Peyer's patch (tissue), 4 donors: ENCODE measurements at regions not wholly inside any gene's neighbourhood (a gene's known extent, or its start where the extent isn't known, plus 50 kb on each side); places are given as distances from the start of the nearest gene placed in this dataset.
"Not testable (repeated sequence)": the region's sequence is repeated elsewhere in the genome, so short reads cannot be mapped to it uniquely, and the experiment has no call there.

ENCODE experiments used
- DNase-seq, 3 donors: peaks; one replicate each; pipeline ENCODE4 v3.0.0-alpha.2; 2017 to 2019
- H3K27ac ChIP-seq, 4 donors: fragments of 200-600 bp; sonication (generic); one replicate each; pipeline ENCODE4 v1.5.1; 2016 to 2019
- H3K27me3 ChIP-seq, 2 donors: fragments of 200-600 bp; sonication (generic); one replicate each; pipeline ENCODE4 v1.5.1; 2019
- H3K36me3 ChIP-seq, 3 donors: fragments of 200-600 bp; sonication (generic); one replicate each; pipeline ENCODE4 v1.5.1; 2016 to 2019
- H3K4me1 ChIP-seq, 4 donors: fragments of 200-600 bp; sonication (generic); one replicate each; pipeline ENCODE4 v1.5.1; 2016 to 2019
- H3K4me3 ChIP-seq, 4 donors: fragments of 200-600 bp; sonication (generic); 1 replicate in 3 of 4; 2 replicates in 1 of 4; pipeline ENCODE4 v1.5.1; 2016 to 2019; ENCODE audit warnings: mild to moderate bottlenecking in 1 of 4
- H3K9me3 ChIP-seq, 4 donors: fragments of 200-600 bp; sonication (generic); one replicate each; pipeline ENCODE4 v1.5.1; 2016 to 2019; ENCODE audit warnings: mild to moderate bottlenecking in 1 of 4
- POLR2A ChIP-seq, 2 donors: fragments of 450-650 bp; IDR thresholded peaks; one replicate each; pipeline ENCODE4 v1.5.1; 2017; ENCODE audit warnings: antibody characterized with exemption in 2 of 2, mild to moderate bottlenecking in 2 of 2, moderate library complexity in 2 of 2
- TF ChIP-seq, protein P1 (sequence below), 6 experiments: fragments of 450-650 bp in 4 of 6; fragments of 200-600 bp in 2 of 6; sonication (generic) in 1 of 6; IDR thresholded peaks; one replicate each; pipeline ENCODE4 v1.5.1; 2017 to 2019; ENCODE audit warnings: antibody characterized with exemption in 6 of 6, mild to moderate bottlenecking in 3 of 6, moderate library complexity in 1 of 6

DNA sequence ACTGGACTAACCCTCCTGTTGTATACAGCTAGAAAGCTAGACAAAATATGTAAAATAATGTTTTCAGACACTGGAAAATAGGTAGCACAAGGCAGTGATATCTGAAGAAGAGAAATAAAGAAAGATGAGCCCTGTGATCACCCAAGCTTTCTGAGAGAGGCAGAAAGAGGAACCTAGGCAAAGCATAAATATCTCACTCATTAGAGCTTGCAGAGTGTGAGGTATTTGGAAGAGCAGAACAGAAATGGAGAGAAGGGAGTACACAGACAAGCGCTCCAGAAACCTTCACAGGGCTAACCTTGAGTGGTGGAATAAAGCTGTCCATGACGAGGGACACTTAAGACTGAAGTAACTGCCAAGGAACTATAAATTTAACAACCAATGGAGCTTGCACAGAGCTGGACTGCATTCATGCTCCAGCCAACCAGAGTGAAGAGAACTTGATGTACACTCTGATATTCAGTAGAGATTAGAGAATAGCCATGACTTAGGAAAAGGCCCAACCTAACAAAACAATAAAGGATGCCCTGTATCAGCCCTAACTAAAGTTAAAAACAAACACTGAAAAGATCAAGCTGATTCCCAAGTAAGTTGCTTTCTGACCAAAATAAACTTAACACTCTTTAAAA is 280.9 kb upstream of the STXBP5 start:
- H3K27ac ChIP-seq, result no peak overlapping the region
- H3K4me1 ChIP-seq, result no peaks in the 10 kb centered on the region
- no peak for TF ChIP-seq POLR2A (IDR thresholded peaks at IDR 0.05)
- TF ChIP-seq, protein P1, sequence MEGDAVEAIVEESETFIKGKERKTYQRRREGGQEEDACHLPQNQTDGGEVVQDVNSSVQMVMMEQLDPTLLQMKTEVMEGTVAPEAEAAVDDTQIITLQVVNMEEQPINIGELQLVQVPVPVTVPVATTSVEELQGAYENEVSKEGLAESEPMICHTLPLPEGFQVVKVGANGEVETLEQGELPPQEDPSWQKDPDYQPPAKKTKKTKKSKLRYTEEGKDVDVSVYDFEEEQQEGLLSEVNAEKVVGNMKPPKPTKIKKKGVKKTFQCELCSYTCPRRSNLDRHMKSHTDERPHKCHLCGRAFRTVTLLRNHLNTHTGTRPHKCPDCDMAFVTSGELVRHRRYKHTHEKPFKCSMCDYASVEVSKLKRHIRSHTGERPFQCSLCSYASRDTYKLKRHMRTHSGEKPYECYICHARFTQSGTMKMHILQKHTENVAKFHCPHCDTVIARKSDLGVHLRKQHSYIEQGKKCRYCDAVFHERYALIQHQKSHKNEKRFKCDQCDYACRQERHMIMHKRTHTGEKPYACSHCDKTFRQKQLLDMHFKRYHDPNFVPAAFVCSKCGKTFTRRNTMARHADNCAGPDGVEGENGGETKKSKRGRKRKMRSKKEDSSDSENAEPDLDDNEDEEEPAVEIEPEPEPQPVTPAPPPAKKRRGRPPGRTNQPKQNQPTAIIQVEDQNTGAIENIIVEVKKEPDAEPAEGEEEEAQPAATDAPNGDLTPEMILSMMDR (IDR thresholded peaks at IDR 0.05), result no peak
- no peaks in the 10 kb centered on the region for H3K9me3 ChIP-seq
- H3K27me3 ChIP-seq, result no peaks in the 10 kb centered on the region
- no peak overlapping the region for H3K4me3 ChIP-seq
- no peaks in the 10 kb centered on the region for H3K36me3 ChIP-seq
- no peak for DNase-seq

DNA sequence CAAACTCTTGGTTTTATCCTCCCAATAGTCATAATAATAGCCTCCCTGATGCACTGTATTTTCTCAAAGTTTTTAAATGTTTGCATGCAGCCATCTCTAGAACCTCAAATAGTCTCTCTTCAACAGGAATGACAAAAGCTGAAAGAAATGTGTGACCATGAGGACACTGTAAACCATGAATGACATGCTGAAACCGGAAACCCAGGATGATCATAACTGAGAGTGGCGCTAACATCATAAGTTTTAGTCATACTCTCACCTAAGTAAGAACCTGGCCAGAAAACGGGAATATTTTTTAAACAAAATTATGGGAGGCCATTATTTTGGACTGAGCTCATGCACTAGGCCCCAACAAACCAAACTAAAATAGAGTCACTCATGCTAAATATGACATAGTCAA is 278.4 kb upstream of the STXBP5 start:
- Histone ChIP-seq H3K27ac (no peak overlapping the region), H3K9me3 (no peaks in the 10 kb centered on the region), H3K4me1 (no peaks in the 10 kb centered on the region), H3K4me3 (no peak overlapping the region), H3K27me3 (no peaks in the 10 kb centered on the region), H3K36me3 (no peaks in the 10 kb centered on the region)
- DNase-seq, result no peak
- TF ChIP-seq POLR2A (IDR thresholded peaks at IDR 0.05), result no peak
- TF ChIP-seq, protein P1 (IDR thresholded peaks at IDR 0.05), result no peak

DNA sequence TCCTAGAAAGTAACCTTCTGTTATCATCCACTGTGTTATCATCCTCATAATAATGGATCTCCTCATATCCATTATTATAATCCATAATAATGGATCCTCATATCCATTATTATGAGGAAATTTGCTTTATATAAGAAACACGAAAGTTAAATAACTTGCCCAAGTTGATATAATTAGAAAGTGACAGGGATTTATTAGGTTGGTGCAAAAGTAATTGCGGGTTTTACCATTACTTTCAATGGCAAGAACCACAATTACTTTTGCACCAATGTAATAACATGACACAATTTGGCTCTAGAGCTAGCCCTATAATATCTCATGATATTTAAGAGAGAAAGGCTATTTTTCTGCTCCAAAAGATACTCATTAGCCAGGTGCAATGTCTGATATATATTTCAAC is 275.7 kb upstream of the STXBP5 start:
- Histone ChIP-seq H3K4me1 (no peaks in the 10 kb centered on the region), H3K4me3 (no peak overlapping the region), H3K9me3 (no peaks in the 10 kb centered on the region), H3K27me3 (no peaks in the 10 kb centered on the region), H3K27ac (no peak overlapping the region), H3K36me3 (no peaks in the 10 kb centered on the region)
- TF ChIP-seq, protein P1 (IDR thresholded peaks at IDR 0.05), result no peak
- no peak for TF ChIP-seq POLR2A (IDR thresholded peaks at IDR 0.05)
- DNase-seq, result no peak

DNA sequence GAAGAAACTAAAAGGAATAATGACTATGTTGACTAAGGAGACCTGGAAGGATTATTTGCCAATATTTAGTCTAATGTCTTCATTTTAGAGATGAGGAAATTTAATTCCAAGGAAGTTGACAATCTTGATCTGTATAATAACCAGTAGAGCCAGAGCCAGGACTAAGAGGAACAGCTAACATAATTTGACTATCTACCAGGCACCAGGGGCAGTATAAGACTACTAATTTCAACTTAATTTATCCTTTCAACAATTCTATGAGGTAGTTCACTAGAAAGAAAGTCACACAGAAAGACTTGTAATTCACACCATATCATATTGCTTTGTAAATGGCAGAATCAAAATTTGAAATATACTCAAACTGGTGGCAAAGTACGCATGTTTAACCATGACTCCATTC is 273.0 kb upstream of the STXBP5 start:
- no peak for DNase-seq
- no peaks in the 10 kb centered on the region for H3K36me3 ChIP-seq
- H3K4me1 ChIP-seq, result no peaks in the 10 kb centered on the region
- H3K9me3 ChIP-seq, result no peaks in the 10 kb centered on the region
- no peak overlapping the region for H3K4me3 ChIP-seq
- H3K27me3 ChIP-seq, result no peaks in the 10 kb centered on the region
- no peak for TF ChIP-seq POLR2A (IDR thresholded peaks at IDR 0.05)
- TF ChIP-seq, protein P1 (IDR thresholded peaks at IDR 0.05), result peak in 1 of 6 experiments; percentile 17
- no peak overlapping the region for H3K27ac ChIP-seq

DNA sequence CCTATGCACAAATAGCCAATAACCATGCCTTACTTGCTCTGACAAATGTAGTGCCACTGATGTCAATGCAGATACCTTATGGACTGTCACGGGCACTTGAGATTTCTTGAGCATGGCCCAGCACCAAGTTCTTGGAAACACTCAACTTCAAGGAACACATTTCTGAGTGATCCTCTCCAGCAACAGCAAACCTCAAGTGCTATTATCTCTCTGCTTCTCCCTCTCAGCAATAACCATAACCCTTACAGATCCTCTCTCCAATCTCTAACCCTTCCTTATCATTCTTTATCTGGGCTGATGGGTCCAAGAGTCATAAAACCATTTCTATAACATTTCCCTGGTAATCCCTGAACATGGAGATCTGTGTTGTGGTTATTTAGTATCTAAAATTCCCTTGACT is 266.9 kb upstream of the STXBP5 start:
- no peak overlapping the region for H3K4me3 ChIP-seq
- H3K4me1 ChIP-seq, result no peaks in the 10 kb centered on the region
- TF ChIP-seq, protein P1 (IDR thresholded peaks at IDR 0.05), result no peak
- TF ChIP-seq POLR2A (IDR thresholded peaks at IDR 0.05), result no peak
- no peak overlapping the region for H3K27ac ChIP-seq
- H3K9me3 ChIP-seq, result no peaks in the 10 kb centered on the region
- DNase-seq, result no peak
- no peaks in the 10 kb centered on the region for H3K36me3 ChIP-seq
- H3K27me3 ChIP-seq, result no peaks in the 10 kb centered on the region

DNA sequence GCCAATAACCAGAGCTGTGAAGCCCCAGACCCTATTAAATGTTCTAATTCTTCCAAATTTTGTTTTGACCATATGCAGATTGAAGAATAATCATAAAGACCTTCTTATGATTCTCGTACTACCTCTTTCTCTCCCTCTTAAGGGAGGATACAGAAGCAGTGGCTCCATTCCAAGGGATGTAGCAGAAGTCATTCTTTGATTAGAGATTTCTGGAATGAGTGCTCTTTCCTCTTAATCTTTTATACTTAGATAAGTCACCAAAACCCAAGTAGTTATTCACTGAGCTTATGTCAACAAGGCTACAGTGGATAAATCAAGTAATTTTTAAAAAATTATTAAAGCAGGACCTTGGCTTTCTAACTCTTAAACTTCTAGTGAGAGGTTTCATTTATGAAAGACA is 266.0 kb upstream of the STXBP5 start:
- Histone ChIP-seq H3K36me3 (no peaks in the 10 kb centered on the region), H3K27me3 (no peaks in the 10 kb centered on the region), H3K4me1 (no peaks in the 10 kb centered on the region), H3K4me3 (no peak overlapping the region), H3K9me3 (no peaks in the 10 kb centered on the region), H3K27ac (no peak overlapping the region)
- no peak for DNase-seq
- no peak for TF ChIP-seq POLR2A (IDR thresholded peaks at IDR 0.05)
- TF ChIP-seq, protein P1 (IDR thresholded peaks at IDR 0.05), result no peak

DNA sequence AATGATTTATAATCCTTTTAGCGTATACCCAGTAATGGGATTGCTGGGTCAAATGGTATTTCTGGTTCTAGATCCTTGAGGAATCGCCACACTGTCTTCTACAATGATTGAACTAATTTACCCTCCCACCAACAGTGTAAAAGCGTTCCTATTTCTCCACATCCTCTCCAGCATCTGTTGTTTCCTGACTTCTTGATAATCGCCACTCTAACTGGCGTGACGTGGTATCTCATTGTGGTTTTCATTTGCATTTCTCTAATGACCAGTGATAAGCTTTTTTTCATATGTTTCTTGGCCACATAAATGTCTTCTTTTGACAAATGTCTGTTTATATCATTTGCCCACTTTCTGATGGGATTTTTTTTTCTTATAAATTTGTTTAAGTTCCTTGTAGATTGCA is 264.8 kb upstream of the STXBP5 start:
- not testable (repeated sequence) for H3K9me3 ChIP-seq, H3K4me1 ChIP-seq, H3K27ac ChIP-seq, H3K27me3 ChIP-seq, DNase-seq, H3K4me3 ChIP-seq, H3K36me3 ChIP-seq
